GM19025 (cell line): ENCODE measurements at regions not wholly inside any gene's neighbourhood (a gene's known extent, or its start where the extent isn't known, plus 50 kb on each side); places are given as distances from the start of the nearest gene placed in this dataset.
"Not testable (repeated sequence)": the region's sequence is repeated elsewhere in the genome, so short reads cannot be mapped to it uniquely, and the experiment has no call there.

Experiments used
- ATAC-seq: cut with Tn5 transposase; IDR thresholded peaks from one replicate; pipeline ENCODE4 v1.9.1; 2021; ENCODE audit warnings: mild to moderate bottlenecking, low read depth, moderate library complexity; ENCODE audit not compliant: unreplicated experiment

DNA sequence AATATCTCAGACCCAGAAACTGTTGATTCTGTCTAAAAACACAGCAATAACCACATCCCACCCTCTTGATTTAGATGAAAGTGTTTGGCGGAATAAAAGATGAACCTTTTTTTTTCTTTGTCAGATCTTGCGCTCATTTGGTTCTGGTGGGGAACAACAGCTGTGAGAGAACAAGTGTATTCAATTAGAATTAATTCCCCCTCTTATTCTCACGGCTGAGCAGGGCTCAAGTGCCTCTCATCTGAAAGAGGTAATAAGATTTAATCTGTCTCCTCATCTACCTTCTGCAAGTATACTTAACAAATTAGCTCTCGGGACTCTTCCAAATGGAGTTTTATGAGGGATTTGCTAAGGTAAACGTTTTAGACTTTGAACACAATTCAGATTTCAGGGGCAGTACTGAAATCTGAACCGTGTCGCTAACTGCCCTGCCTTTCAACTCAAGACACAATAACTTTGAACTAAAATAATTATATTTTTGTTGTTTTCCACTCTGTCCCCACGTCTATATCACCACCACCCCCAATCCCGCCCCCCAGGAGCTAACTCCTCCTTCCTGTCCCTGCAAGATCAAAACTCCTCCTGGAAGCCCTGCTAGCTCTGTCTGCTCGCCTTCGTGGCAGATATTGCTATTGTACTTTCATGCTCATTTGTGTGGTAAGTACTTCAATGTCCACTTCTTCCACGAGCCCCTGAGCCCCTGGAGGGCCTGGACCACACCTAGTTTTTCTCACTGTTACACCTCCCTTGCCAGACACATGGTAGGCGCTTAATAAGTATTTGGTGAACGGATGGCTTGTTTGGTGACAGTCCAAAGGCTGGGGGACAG, 54.2 kb upstream of the ROPN1B start:
- not testable (repeated sequence) for ATAC-seq

DNA sequence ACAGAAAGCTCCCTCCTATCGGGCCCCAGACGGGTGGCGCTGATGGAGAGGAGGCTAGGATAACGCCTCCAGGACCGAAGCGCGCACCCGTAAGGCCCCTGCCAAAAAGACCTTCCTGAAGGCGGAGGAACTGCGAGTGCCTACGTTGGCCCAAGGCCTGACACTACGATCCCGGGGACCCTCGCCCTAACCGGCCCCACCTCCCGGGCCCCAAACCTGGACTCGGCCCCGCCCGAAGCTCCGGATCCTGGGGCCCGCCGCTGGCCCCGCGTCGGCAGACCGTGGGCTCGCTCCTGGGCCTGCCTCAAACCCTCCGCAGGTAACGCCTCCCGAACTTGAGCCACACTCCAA, 53.6 kb upstream of the ROPN1B start:
- ATAC-seq: not testable (repeated sequence)

DNA sequence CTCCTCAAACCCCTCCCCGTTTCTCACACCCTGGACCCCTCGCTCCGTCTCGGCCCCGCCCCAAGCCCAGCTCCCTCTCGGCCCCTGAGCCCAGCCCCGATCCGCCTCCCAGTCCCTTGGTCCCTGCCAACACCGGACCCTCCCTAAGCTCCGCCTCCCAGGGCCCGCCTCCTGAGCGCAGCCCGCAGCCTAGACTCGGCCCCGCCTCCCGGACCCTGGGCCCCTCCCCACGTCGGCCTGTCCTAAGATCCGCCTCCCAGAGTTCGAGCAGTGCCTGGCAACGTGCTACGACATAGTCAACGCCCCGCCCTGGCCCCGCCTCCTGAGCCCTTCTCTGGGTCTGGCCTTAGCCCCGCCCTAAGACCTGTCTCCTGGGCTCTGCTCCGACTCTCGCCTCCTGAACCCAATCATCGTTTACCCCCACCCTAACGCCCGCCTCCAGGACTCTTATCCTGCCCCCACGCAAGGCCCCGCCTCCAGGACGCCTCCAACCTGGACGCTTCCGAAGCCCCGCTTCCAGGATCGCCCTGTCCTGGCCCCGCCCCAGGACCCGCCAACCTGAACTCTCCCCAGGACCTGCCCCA, 53.1 kb upstream of the ROPN1B start:
- ATAC-seq: peak; percentile 80

DNA sequence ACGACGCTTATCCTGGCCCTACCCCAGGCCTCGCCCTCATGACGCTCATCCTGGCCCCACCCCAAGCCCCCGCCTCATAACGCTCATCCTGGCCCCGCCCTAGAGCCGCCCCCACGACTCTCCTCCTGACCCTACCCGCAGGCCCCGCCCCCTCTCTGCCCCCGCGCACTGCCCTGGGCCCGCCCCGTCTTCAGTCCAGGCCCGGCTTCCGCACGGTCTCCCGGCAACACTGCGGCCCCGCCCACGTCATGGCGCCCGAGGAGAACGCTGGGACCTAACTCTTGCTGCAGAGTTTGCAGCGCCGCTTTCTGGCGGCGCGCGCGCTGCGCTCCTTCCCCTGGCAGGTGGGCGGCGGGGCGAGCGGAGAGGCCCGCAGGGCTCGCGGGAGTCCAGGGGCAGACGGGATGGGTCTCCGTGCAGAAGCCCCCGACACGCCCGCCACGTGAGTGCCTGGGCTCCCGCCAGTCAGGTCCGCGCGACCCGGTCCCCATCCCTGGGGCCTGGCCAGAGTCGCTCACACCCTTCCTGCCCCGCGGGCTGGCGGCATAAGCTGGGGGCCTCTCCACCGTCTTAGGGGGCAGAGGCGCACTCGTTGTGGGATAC, 52.5 kb upstream of the ROPN1B start:
- peak; percentile 78 for ATAC-seq

DNA sequence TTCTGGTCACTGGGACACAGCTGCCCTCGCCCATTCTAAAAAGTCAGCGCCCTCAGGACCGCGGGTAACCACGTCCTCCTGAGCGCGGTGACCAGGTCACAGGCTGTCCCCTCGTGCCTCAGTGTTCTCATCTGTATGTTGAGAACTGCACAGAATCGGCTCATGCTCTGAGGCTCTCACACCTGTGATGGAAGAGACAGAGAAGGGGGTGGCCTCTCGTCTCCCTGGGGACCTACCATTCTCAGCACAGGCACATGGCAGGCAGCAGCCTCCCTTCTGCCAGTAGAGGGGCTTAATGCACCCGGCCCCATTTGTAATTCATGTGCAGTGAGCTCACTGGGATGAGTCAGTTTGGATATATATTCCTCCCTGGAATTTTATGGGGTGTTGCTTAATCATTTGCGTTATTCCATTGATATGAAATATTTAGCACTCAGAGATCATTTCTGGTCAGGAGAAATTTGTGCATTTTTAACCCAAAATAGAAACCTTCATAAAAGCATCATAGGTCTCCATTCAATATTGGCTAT, 51.9 kb upstream of the ROPN1B start:
- not testable (repeated sequence) for ATAC-seq

DNA sequence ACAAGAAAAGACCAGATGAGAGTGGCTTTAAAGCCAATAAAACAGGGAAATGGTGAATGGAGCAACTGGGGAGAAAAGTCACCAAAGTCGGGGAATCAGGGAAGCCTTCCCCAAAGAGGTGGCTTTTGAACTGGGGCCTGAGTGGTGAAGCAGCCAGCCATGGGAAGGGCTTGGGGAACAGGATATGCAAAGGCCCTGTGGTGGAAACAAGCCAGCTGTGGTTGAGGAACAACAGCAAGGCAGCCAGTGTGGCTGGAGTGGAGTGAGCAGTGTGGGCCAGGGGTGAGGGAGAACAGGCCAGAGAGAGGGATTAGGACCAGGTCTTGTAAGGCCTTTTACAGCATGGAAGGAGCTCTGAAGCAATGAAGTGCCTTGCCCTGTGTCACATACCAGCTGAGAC, 51.0 kb upstream of the ROPN1B start:
- ATAC-seq: not testable (repeated sequence)

DNA sequence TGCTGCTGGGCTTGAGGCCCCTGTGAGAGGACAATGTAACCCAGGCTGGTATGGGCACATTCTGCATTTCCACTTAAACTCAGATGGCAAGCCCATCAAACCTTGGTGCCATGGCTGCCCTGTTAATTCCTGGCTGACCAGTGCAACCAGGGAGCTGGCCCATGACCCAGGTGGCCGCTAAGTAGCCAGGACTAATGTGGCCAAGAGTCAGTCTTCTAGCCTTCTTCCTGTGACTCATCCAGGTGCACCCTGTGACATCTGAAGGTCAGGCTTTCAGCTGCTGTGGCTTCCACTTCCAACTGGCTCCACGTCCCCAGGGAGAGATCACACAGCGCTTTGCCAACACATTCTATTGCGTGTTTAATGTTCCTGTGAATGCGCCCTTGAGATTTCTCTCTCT, 50.5 kb upstream of the ROPN1B start:
- not testable (repeated sequence) for ATAC-seq

DNA sequence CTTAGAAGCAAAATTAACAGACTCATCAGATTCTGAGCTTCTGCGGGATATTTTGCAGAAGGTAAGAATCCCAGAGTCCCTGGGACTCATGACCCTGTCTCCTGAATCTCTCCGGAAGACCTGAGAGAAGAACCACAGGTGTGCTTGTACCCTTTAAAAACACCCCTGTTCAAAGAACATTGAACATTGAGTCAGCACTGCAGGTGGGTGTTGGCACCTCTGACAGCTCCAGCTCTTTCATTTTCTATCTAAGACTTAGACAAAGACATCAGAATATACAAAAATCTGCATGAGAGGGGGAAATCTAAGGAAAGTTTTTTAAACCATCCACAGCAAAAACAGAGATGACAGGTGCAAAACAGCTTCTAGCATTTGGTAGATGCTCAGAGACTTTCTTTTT, 50.1 kb upstream of the ROPN1B start:
- ATAC-seq: not testable (repeated sequence)
